ENCODE measurements at regions not wholly inside any gene's neighbourhood (a gene's known extent, or its start where the extent isn't known, plus 50 kb on each side); places are given as distances from the start of the nearest gene placed in this dataset.
"Not testable (repeated sequence)": the region's sequence is repeated elsewhere in the genome, so short reads cannot be mapped to it uniquely, and the experiment has no call there.

DNA sequence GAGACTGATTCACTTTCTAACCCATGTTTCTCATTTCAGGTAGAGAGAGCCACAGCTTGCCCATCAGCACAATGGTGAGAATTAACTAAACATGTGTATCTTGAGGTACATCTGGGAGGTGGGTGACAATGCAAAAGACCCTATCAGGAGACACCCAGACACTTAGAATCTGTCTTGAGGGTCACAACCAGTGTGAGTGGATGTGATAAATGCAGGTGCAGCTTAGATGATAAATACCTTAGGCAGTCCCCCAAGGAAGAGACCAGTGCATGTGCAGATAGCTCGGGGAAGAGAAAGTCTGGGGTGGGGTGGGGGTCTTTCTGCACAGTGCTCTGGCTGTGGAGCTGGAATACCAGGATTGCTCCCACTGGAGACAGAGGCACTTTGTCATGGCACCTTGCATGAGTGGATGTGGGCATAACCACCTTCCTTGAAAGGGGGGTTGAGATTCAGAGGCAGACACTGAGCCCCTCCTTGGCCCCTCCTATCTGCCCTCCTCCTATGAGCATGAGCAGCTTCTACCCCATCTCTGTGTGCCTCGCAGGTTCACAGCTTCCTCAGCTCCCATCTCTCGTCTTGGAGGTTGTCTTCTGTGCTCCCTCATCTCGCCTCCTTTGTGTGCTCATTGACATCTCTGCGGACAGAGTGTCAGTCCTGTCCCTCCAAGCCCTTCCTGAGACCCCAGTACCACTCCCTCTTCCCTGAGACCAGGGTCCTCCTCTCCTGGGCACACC lies 349.8 kb downstream of the TCERG1L start:
- no peak for DNase-seq

- no peak for DNase-seq
Observed at GRCh38 chr10:130962240-130963051, 349.1 kb downstream of the TCERG1L start.

GRCh38 chr10:130963052-130963393 lies 348.5 kb downstream of the TCERG1L start:
- DNase-seq = no peak

DNA sequence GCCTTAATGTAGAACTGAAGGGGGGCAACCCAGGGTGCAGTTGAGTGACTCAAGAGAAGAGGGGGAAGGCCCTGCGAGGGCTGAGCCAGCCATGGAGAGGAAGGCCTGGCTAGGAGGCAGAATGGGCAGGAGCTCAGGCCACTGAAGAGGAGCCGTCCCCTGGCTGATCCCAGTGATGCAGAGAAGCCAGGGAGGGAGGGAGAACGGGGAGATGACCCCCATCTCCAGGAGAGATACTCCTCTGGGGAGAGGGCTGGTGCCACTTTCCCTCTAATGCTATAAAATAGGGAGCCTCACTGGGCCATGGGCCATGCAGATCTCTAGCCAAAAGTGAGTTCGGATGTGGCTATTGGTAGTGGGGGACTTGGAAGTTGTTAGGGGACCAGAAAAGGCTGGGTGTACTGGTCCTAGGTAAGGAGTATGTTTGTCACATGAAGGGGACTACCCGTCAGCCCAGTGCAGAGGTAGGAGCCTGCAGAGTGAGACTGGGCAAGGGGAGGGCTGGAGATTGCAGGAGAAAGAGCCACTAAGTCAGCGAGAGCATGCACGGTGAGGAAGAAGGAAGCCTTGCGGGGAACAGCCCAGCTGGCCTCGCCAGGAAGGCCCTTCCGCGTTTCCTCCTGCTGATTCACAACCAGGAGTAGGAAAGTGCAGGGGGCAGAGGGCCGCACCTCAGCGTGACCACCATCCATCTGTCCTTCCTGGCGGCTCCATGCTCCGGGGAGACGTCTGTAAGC lies 347.6 kb downstream of the TCERG1L start:
- no peak for DNase-seq

DNA sequence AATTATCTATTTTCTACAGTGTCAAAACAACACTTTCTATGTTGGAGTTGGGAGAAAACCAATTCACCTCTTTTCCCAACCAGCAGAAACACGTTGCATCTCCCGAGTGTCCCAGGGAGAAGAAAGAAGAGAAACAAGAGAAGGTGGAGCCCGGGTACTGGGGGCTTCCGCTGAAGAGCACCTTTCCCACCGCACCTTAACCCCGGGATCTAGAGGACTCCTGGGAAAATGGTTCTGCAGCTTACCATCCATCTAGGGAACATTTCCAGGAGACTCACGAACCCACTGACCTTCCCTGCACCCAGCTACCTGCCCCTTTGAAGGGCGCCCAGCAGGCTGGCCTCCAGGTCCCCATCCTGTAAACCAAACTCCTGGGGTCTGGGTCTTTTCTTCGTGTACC lies 346.8 kb downstream of the TCERG1L start:
- DNase-seq = no peak

DNA sequence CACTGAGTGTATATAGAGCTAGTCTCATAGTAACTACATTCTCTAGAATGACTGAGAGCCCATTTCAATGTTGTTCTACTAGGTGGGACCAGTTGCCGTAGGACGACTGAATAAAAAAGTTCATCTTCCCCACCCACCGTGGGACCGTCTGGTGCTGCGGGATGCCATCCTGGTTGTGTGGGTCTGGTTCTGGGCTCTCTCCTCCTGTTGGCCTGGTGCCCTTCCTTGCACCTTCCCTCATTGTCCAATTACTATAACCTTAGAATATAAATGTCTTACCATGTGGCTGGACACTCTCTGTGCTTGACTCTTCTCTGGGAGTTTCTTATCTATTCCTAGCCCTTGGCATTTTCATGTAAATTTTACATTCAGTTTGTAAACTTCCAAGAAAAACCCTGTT lies 344.4 kb downstream of the TCERG1L start:
- no peak for DNase-seq

- DNase-seq = no peak
Observed at GRCh38 chr10:130967784-130968183, 343.7 kb downstream of the TCERG1L start.

- no peak for DNase-seq
Observed at GRCh38 chr10:130968511-130968910, 343.0 kb downstream of the TCERG1L start.

- DNase-seq = no peak
Observed at GRCh38 chr10:130968964-130969363, 342.6 kb downstream of the TCERG1L start.

- no peak for DNase-seq
Observed at GRCh38 chr10:130969700-130970099, 341.8 kb downstream of the TCERG1L start.

GRCh38 chr10:130970341-130971122 lies 341.0 kb downstream of the TCERG1L start:
- no peak for DNase-seq

DNA sequence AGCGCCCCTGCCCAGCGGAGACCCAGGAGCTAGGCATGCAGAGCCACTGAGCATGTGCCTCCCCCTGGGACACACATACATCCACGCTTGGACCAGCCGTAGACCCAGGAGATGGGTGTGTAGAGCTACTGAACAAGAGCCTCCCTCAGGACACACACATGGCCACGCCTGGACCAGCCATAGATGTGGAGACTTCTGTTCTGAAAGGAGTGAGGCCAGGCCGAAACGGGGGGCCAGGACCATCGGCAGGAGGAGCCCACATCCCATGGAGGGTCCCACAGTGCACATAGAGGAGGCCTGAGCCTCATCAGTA lies 340.4 kb downstream of the TCERG1L start:
- no peak for DNase-seq

GRCh38 chr10:130973127-130973839 lies 338.2 kb downstream of the TCERG1L start:
- no peak for DNase-seq

GRCh38 chr10:130974166-130974565 lies 337.4 kb downstream of the TCERG1L start:
- DNase-seq = no peak

DNA sequence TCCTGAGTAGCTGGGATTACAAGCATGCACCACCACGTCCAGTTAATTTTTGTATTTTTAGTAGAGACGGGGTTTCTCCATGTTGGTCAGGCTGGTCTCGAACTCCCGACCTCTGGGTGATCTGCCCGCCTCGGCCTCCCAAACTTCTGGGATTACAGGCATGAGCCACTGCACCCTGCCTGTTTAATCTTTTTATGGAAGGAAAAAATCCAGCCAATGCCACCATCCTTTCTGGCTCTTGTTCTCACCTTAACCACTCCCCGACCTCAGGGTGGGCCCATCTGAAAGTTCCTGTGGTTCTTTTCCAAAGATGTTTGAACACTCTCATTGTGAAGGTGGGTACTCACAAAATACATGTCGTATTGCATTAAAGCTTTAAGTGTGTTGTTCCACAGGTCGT lies 336.2 kb downstream of the TCERG1L start:
- DNase-seq = not testable (repeated sequence)

DNA sequence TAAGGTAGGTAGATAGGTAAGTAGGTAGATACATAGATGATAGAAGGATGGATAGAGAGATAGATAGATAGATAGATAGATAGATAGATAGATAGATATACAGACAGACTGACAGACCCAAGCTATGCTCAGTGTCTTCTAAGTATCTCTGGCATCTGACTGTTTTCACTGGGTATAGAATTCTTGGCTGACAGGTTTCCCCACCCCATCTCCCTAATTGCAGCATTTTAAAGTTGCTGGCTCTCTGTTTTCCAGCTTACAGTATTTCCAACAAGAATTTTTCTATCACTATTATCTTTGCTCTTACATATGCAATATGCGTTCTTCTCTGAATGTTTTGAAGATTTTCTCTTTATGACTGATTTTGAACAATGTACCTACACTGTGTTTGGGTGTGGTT lies 328.7 kb downstream of the TCERG1L start:
- DNase-seq = no peak

- no peak for DNase-seq
Observed at GRCh38 chr10:130983749-130984148, 327.8 kb downstream of the TCERG1L start.

DNA sequence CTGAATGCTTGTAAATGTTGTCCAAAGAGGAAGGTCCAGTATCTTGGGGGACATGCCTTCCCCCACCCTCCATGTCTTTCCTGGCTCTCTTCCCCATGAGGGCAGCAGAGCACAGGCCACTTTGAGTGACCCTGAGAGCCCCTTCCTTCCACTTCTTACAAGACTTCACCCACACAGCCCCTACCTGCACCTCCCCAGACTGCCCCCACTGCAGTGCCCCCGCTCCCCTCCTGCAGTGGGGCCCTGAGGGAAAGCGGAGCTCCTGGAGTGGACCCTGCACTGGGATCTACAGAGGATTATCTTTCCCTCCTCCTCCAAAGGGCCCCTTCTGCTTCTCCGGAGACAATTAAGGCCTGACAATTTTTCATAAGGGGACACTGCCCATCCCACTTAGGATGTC lies 326.8 kb downstream of the TCERG1L start:
- no peak for DNase-seq

- DNase-seq = no peak
Observed at GRCh38 chr10:130985158-130985753, 326.3 kb downstream of the TCERG1L start.

DNA sequence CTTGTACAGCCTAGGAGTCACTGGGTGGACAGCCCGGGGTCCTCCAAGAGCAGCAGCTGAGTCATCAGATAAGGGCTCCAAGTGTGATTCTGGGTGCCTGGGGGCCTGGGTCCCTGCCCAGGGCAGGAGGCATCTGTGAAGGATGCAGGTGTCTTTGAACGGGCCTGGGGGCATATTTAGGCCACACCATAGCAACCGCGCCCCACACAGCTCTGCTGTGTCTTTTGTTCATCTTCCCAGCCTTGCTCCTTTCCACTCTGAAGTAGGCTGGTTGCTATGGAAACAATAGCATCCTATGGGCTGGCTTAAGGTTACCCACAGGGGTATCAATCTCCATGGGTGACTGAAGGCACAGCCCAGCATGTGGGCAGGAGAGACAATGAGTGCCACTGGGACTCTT lies 324.7 kb downstream of the TCERG1L start:
- DNase-seq = no peak

GRCh38 chr10:130987401-130987800 lies 324.1 kb downstream of the TCERG1L start:
- no peak for DNase-seq

- DNase-seq = no peak
Observed at GRCh38 chr10:130989670-130990232, 321.8 kb downstream of the TCERG1L start.

All from NCI-H2171 treated with DMSO at 0.1 percent for 48 hours (cell line).